Activated T-helper 17 cell treated with anti-CD3 and anti-CD28 coated beads, Interleukin-2, amount 50 U/mL, for 72 hours (primary cell): ENCODE measurements at regions not wholly inside any gene's neighbourhood (a gene's known extent, or its start where the extent isn't known, plus 50 kb on each side); places are given as distances from the start of the nearest gene placed in this dataset.
"Not testable (repeated sequence)": the region's sequence is repeated elsewhere in the genome, so short reads cannot be mapped to it uniquely, and the experiment has no call there.

ENCODE experiments used
- ATAC-seq: fragments of 150-1000 bp; cut with Tn5 transposase; replicated peaks from 2 replicates; pipeline ENCODE4 v1.10.0; 2021; ENCODE audit warnings: mild to moderate bottlenecking, moderate library complexity
- H3K27ac Mint-ChIP-seq: one replicate; pipeline ENCODE4 v1.8.0; 2022; ENCODE audit warnings: mixed read lengths
- H3K27me3 Mint-ChIP-seq: one replicate; pipeline ENCODE4 v1.8.0; 2022; ENCODE audit warnings: mixed read lengths
- H3K36me3 Mint-ChIP-seq: one replicate; pipeline ENCODE4 v1.8.0; 2022; ENCODE audit warnings: low read depth, mild to moderate bottlenecking, mixed read lengths
- H3K4me1 Mint-ChIP-seq: one replicate; pipeline ENCODE4 v1.8.0; 2022; ENCODE audit warnings: mixed read lengths
- H3K4me3 Mint-ChIP-seq: one replicate; pipeline ENCODE4 v1.8.0; 2022; ENCODE audit warnings: mild to moderate bottlenecking, mixed read lengths
- H3K9me3 Mint-ChIP-seq: one replicate; pipeline ENCODE4 v1.8.0; 2022; ENCODE audit warnings: mixed read lengths

GRCh38 chr2:149877074-149877473 lies 289.5 kb upstream of the MMADHC start:
- ATAC-seq: no peak
- no peaks in the 10 kb centered on the region for H3K36me3 Mint-ChIP-seq
- H3K4me3 Mint-ChIP-seq: no peak overlapping the region
- H3K9me3 Mint-ChIP-seq: peaks cover 5% of the 10 kb centered on the region
- H3K4me1 Mint-ChIP-seq: no peaks in the 10 kb centered on the region
- no peak overlapping the region for H3K27ac Mint-ChIP-seq
- no peaks in the 10 kb centered on the region for H3K27me3 Mint-ChIP-seq

GRCh38 chr2:149873936-149874335 lies 286.4 kb upstream of the MMADHC start:
- Mint-ChIP-seq H3K4me1 (no peaks in the 10 kb centered on the region), H3K36me3 (no peaks in the 10 kb centered on the region), H3K9me3 (peaks cover 8% of the 10 kb centered on the region), H3K27me3 (no peaks in the 10 kb centered on the region), H3K4me3 (no peak overlapping the region), H3K27ac (no peak overlapping the region)
- ATAC-seq: no peak

GRCh38 chr2:149872638-149873150 lies 285.1 kb upstream of the MMADHC start:
- ATAC-seq: no peak
- H3K4me1 Mint-ChIP-seq: no peaks in the 10 kb centered on the region
- no peaks in the 10 kb centered on the region for H3K36me3 Mint-ChIP-seq
- no peaks in the 10 kb centered on the region for H3K27me3 Mint-ChIP-seq
- peaks cover 3% of the 10 kb centered on the region for H3K9me3 Mint-ChIP-seq
- H3K4me3 Mint-ChIP-seq: no peak overlapping the region
- no peak overlapping the region for H3K27ac Mint-ChIP-seq

- no peak for ATAC-seq
These were observed 284.5 kb upstream of the MMADHC start for GRCh38 chr2:149872041-149872440.

GRCh38 chr2:149871091-149871885 lies 283.7 kb upstream of the MMADHC start:
- Mint-ChIP-seq H3K36me3 (no peaks in the 10 kb centered on the region), H3K9me3 (peaks cover 7% of the 10 kb centered on the region), H3K4me3 (no peak overlapping the region), H3K4me1 (no peaks in the 10 kb centered on the region), H3K27me3 (no peaks in the 10 kb centered on the region), H3K27ac (no peak overlapping the region)
- ATAC-seq: no peak

More at GRCh38 chr2:149872041-149872440, 284.5 kb upstream of the MMADHC start:
- Mint-ChIP-seq H3K4me1 (no peaks in the 10 kb centered on the region), H3K9me3 (peaks cover 7% of the 10 kb centered on the region), H3K36me3 (no peaks in the 10 kb centered on the region), H3K27me3 (no peaks in the 10 kb centered on the region), H3K27ac (no peak overlapping the region), H3K4me3 (no peak overlapping the region)

GRCh38 chr2:149863227-149863626 lies 275.7 kb upstream of the MMADHC start:
- peaks cover 8% of the 10 kb centered on the region for H3K9me3 Mint-ChIP-seq
- ATAC-seq: no peak
- no peak overlapping the region for H3K27ac Mint-ChIP-seq

GRCh38 chr2:149861034-149861433 lies 273.5 kb upstream of the MMADHC start:
- Mint-ChIP-seq H3K27me3 (no peaks in the 10 kb centered on the region), H3K27ac (no peak overlapping the region), H3K9me3 (peaks cover 4% of the 10 kb centered on the region), H3K36me3 (no peaks in the 10 kb centered on the region), H3K4me1 (no peaks in the 10 kb centered on the region), H3K4me3 (no peak overlapping the region)
- ATAC-seq: no peak

More at GRCh38 chr2:149863227-149863626, 275.7 kb upstream of the MMADHC start:
- H3K4me3 Mint-ChIP-seq: no peak overlapping the region
- H3K27me3 Mint-ChIP-seq: no peaks in the 10 kb centered on the region
- no peaks in the 10 kb centered on the region for H3K4me1 Mint-ChIP-seq
- no peaks in the 10 kb centered on the region for H3K36me3 Mint-ChIP-seq

GRCh38 chr2:149860276-149860921 lies 272.8 kb upstream of the MMADHC start:
- Mint-ChIP-seq H3K27me3 (no peaks in the 10 kb centered on the region), H3K4me3 (no peak overlapping the region), H3K36me3 (no peaks in the 10 kb centered on the region), H3K27ac (no peak overlapping the region), H3K9me3 (peaks cover 4% of the 10 kb centered on the region), H3K4me1 (no peaks in the 10 kb centered on the region)
- ATAC-seq: no peak

- Mint-ChIP-seq H3K27ac (no peak overlapping the region), H3K4me3 (no peak overlapping the region), H3K36me3 (no peaks in the 10 kb centered on the region), H3K9me3 (peaks cover 4% of the 10 kb centered on the region), H3K27me3 (no peaks in the 10 kb centered on the region), H3K4me1 (no peaks in the 10 kb centered on the region)
- no peak for ATAC-seq
These were observed 271.5 kb upstream of the MMADHC start for GRCh38 chr2:149858901-149859634.

- ATAC-seq: no peak
- Mint-ChIP-seq H3K4me1 (no peaks in the 10 kb centered on the region), H3K36me3 (no peaks in the 10 kb centered on the region), H3K4me3 (no peak overlapping the region), H3K27me3 (no peaks in the 10 kb centered on the region), H3K9me3 (peaks cover 4% of the 10 kb centered on the region), H3K27ac (no peak overlapping the region)
These were observed 270.6 kb upstream of the MMADHC start for GRCh38 chr2:149858216-149858615.

GRCh38 chr2:149857344-149857743 lies 269.8 kb upstream of the MMADHC start:
- Mint-ChIP-seq H3K27me3 (no peaks in the 10 kb centered on the region), H3K9me3 (peaks cover 4% of the 10 kb centered on the region), H3K4me3 (no peak overlapping the region), H3K27ac (no peak overlapping the region), H3K4me1 (no peaks in the 10 kb centered on the region), H3K36me3 (no peaks in the 10 kb centered on the region)
- no peak for ATAC-seq

GRCh38 chr2:149855859-149856258 lies 268.3 kb upstream of the MMADHC start:
- not testable (repeated sequence) for H3K4me1 Mint-ChIP-seq, H3K27ac Mint-ChIP-seq, H3K4me3 Mint-ChIP-seq, H3K27me3 Mint-ChIP-seq, H3K36me3 Mint-ChIP-seq, ATAC-seq, H3K9me3 Mint-ChIP-seq

GRCh38 chr2:149849591-149849990 lies 262.0 kb upstream of the MMADHC start:
- Mint-ChIP-seq H3K27me3 (no peaks in the 10 kb centered on the region), H3K4me1 (no peaks in the 10 kb centered on the region), H3K36me3 (no peaks in the 10 kb centered on the region), H3K4me3 (no peak overlapping the region), H3K9me3 (peaks cover 19% of the 10 kb centered on the region), H3K27ac (no peak overlapping the region)
- no peak for ATAC-seq

- Mint-ChIP-seq H3K9me3 (peaks cover 19% of the 10 kb centered on the region), H3K4me1 (no peaks in the 10 kb centered on the region), H3K27ac (no peak overlapping the region), H3K36me3 (no peaks in the 10 kb centered on the region), H3K4me3 (no peak overlapping the region), H3K27me3 (no peaks in the 10 kb centered on the region)
- no peak for ATAC-seq
These were observed 261.6 kb upstream of the MMADHC start for GRCh38 chr2:149849136-149849535.
